ENCODE measurements at regions not wholly inside any gene's neighbourhood (a gene's known extent, or its start where the extent isn't known, plus 50 kb on each side); places are given as distances from the start of the nearest gene placed in this dataset.

DNA sequence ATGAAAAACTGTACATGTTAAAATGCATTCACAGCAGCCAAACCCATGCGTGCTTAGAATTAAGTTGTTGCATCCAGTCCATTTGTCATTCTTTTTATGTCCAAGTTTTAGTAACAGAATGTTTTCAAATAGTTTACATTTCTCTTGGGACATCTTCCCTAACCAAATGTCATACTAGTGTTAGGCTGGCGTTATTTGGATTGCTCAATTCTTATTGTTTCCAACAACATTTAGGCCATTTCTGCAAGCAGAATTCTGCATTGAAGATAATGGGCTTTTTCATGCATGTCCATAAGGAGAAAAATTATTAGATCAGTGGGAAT lies 203.0 kb downstream of the HIBADH start:
- Histone ChIP-seq H2AFZ (ENCODE audit: low read length) (no peak overlapping the region), H4K20me1 (ENCODE audit: insufficient read depth, low read length, poor library complexity, severe bottlenecking) (no peaks in the 10 kb centered on the region), H3K36me3 (ENCODE audit: insufficient read depth, low read length) (no peaks in the 10 kb centered on the region), H3K4me2 (ENCODE audit: low read depth, low read length, poor library complexity, severe bottlenecking) (no peak overlapping the region), H3F3A (ENCODE audit: low read depth) (no peaks in the 10 kb centered on the region), H3K9me3 (ENCODE audit: insufficient read depth, low read depth, low read length) (no peaks in the 10 kb centered on the region), H3K27me3 (ENCODE audit: insufficient read depth, low read length, poor library complexity, severe bottlenecking) (no peaks in the 10 kb centered on the region), H3K79me2 (ENCODE audit: insufficient read depth, low read length) (no peaks in the 10 kb centered on the region), H3K9ac (ENCODE audit: low read depth, low read length, poor library complexity, severe bottlenecking) (no peak overlapping the region), H3K9me2 (replicated peaks; ENCODE audit: low read depth, low read length) (no peaks in the 10 kb centered on the region), H3K4me3 (ENCODE audit: low read length, poor library complexity, severe bottlenecking) (no peak overlapping the region), H3K4me1 (ENCODE audit: insufficient read depth, low read length, poor library complexity, severe bottlenecking) (no peaks in the 10 kb centered on the region)
- TF ChIP-seq, protein P1, sequence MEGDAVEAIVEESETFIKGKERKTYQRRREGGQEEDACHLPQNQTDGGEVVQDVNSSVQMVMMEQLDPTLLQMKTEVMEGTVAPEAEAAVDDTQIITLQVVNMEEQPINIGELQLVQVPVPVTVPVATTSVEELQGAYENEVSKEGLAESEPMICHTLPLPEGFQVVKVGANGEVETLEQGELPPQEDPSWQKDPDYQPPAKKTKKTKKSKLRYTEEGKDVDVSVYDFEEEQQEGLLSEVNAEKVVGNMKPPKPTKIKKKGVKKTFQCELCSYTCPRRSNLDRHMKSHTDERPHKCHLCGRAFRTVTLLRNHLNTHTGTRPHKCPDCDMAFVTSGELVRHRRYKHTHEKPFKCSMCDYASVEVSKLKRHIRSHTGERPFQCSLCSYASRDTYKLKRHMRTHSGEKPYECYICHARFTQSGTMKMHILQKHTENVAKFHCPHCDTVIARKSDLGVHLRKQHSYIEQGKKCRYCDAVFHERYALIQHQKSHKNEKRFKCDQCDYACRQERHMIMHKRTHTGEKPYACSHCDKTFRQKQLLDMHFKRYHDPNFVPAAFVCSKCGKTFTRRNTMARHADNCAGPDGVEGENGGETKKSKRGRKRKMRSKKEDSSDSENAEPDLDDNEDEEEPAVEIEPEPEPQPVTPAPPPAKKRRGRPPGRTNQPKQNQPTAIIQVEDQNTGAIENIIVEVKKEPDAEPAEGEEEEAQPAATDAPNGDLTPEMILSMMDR (conservative IDR thresholded peaks at IDR 0.05; ENCODE audit: low read length): no peak
- no peak for TF ChIP-seq EZH2phosphoT487 (IDR thresholded peaks at IDR 0.05; ENCODE audit: borderline replicate concordance)

DNA sequence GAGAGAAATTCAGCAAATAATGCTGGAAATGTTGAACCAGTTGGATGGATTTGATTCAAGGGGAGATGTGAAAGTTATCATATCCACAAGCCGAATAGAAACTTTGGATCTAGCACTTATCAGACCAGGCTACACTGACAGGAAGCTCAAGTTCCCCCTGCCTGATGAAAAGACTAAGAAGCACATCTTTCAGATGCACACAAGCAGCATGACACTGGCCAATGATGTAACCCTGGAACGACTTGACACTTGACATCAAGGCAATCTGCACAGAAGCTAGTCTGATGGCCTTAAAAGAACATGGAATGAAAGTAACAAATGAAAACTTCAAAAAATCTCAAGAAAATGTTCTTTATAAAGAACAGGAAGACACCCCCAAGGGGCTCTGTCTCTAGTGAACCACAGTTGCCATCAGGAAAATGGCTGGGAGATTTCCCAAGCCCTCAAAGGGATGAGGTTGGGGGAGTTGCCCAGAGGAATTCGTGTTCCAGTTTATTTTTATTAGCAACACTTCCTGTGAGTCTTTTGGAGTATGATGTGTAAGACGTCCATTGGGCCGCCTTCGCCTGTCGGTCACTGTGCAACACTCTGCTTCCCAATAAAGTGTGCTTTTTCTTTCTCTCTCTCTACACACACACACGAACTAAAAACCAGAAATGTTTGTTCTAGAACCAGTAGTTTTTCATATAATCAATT lies 200.0 kb downstream of the HIBADH start:
- no peaks in the 10 kb centered on the region for H4K20me1 ChIP-seq (ENCODE audit: insufficient read depth, low read length, poor library complexity, severe bottlenecking)
- TF ChIP-seq, protein P1 (conservative IDR thresholded peaks at IDR 0.05; ENCODE audit: low read length): no peak
- TF ChIP-seq EZH2phosphoT487 (IDR thresholded peaks at IDR 0.05; ENCODE audit: borderline replicate concordance): no peak
- H3K4me2 ChIP-seq (ENCODE audit: low read depth, low read length, poor library complexity, severe bottlenecking): no peak overlapping the region
- no peaks in the 10 kb centered on the region for H3K79me2 ChIP-seq (ENCODE audit: insufficient read depth, low read length)
- H3K4me3 ChIP-seq (ENCODE audit: low read length, poor library complexity, severe bottlenecking): no peak overlapping the region
- no peaks in the 10 kb centered on the region for H3K36me3 ChIP-seq (ENCODE audit: insufficient read depth, low read length)
- no peak overlapping the region for H3K9ac ChIP-seq (ENCODE audit: low read depth, low read length, poor library complexity, severe bottlenecking)
- no peaks in the 10 kb centered on the region for H3K9me3 ChIP-seq (ENCODE audit: insufficient read depth, low read depth, low read length)
- H2AFZ ChIP-seq (ENCODE audit: low read length): no peak overlapping the region
- H3K27me3 ChIP-seq (ENCODE audit: insufficient read depth, low read length, poor library complexity, severe bottlenecking): no peaks in the 10 kb centered on the region
- H3F3A ChIP-seq (ENCODE audit: low read depth): no peaks in the 10 kb centered on the region
- no peaks in the 10 kb centered on the region for H3K9me2 ChIP-seq (replicated peaks; ENCODE audit: low read depth, low read length)
- no peaks in the 10 kb centered on the region for H3K4me1 ChIP-seq (ENCODE audit: insufficient read depth, low read length, poor library complexity, severe bottlenecking)

DNA sequence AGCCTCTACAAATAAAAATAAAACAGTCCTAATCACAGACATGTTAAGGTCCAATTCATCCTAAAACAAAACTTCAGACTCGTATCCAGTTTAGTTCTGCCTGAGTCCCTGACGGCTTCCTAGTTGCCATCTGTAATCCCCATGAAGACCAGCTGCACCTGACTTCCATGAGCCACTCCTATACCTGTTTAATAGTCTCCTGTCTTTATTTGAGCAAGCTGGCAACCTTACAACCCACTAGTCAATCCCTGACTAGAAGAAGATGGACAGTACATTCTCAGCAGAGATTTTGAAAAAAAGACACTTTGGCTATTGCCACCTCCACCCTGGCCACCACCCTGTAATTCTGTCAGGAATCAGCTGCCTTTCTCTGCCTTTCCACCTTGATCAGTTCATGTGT lies 197.7 kb downstream of the HIBADH start:
- no peaks in the 10 kb centered on the region for H3K36me3 ChIP-seq (ENCODE audit: insufficient read depth, low read length)
- no peak overlapping the region for H2AFZ ChIP-seq (ENCODE audit: low read length)
- H3K9me2 ChIP-seq (replicated peaks; ENCODE audit: low read depth, low read length): no peaks in the 10 kb centered on the region
- no peak overlapping the region for H3K4me2 ChIP-seq (ENCODE audit: low read depth, low read length, poor library complexity, severe bottlenecking)
- no peaks in the 10 kb centered on the region for H4K20me1 ChIP-seq (ENCODE audit: insufficient read depth, low read length, poor library complexity, severe bottlenecking)
- no peaks in the 10 kb centered on the region for H3K4me1 ChIP-seq (ENCODE audit: insufficient read depth, low read length, poor library complexity, severe bottlenecking)
- H3K9me3 ChIP-seq (ENCODE audit: insufficient read depth, low read depth, low read length): no peaks in the 10 kb centered on the region
- no peaks in the 10 kb centered on the region for H3K79me2 ChIP-seq (ENCODE audit: insufficient read depth, low read length)
- no peak overlapping the region for H3K9ac ChIP-seq (ENCODE audit: low read depth, low read length, poor library complexity, severe bottlenecking)
- TF ChIP-seq, protein P1 (conservative IDR thresholded peaks at IDR 0.05; ENCODE audit: low read length): no peak
- no peak for TF ChIP-seq EZH2phosphoT487 (IDR thresholded peaks at IDR 0.05; ENCODE audit: borderline replicate concordance)
- H3K4me3 ChIP-seq (ENCODE audit: low read length, poor library complexity, severe bottlenecking): no peak overlapping the region
- no peaks in the 10 kb centered on the region for H3K27me3 ChIP-seq (ENCODE audit: insufficient read depth, low read length, poor library complexity, severe bottlenecking)
- no peaks in the 10 kb centered on the region for H3F3A ChIP-seq (ENCODE audit: low read depth)
